ENCODE measurements at regions not wholly inside any gene's neighbourhood (a gene's known extent, or its start where the extent isn't known, plus 50 kb on each side); places are given as distances from the start of the nearest gene placed in this dataset.

DNA sequence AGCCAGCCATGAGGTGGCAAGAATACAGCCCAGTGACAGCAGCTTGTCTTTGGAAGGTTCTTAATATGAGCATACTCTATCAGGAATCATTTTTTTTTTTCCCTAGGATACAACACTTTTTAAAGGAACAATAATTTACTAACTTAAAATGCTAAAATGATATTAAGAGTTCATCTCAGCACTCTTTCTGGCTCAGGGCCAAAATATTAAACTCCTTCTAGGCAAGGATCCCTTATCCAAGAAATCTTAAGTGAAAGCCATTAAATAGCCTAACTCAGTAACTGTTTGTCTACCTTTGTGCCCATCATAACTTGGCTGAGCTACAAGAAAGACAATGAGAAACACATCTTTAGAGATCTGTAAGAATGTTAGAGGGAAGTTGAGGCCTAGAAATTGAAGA lies 529.5 kb upstream of the TGFBR2 start:
- Histone ChIP-seq H3K79me2 (ENCODE audit: control insufficient read depth, insufficient read depth, low read length) (no peaks in the 10 kb centered on the region), H3K36me3 (ENCODE audit: control insufficient read depth in 2 of 2, extremely low read depth in 1 of 2, insufficient read depth in 2 of 2, low read length in 2 of 2) (no peaks in the 10 kb centered on the region), H3K27ac (ENCODE audit: control insufficient read depth, insufficient read depth, low read length) (no peak overlapping the region), H2AFZ (ENCODE audit: control insufficient read depth, low read length) (no peak overlapping the region), H3K4me1 (ENCODE audit: control insufficient read depth, extremely low read depth, insufficient read depth, low read length) (no peaks in the 10 kb centered on the region), H3K27me3 (ENCODE audit: control insufficient read depth, extremely low read depth, insufficient read depth, low read length) (no peaks in the 10 kb centered on the region), H4K20me1 (ENCODE audit: control insufficient read depth, extremely low read depth, insufficient read depth, low read length) (no peaks in the 10 kb centered on the region), H3K9me1 (ENCODE audit: control insufficient read depth, extremely low read depth, insufficient read depth, low read length) (no peaks in the 10 kb centered on the region), H3K4me2 (ENCODE audit: control insufficient read depth, extremely low read depth, insufficient read depth, low read depth, low read length) (no peak overlapping the region), H3K9me3 (ENCODE audit: control insufficient read depth, low read depth, low read length) (no peaks in the 10 kb centered on the region), H3K9ac (ENCODE audit: control insufficient read depth, extremely low read depth, insufficient read depth, low read length) (no peak overlapping the region), H3K4me3 (ENCODE audit: control insufficient read depth in 2 of 3, extremely low read depth in 1 of 3, insufficient read depth in 2 of 3, low read depth in 1 of 3, low read length in 3 of 3) (no peak overlapping the region)
- FAIRE-seq (no peak), DNase-seq (ENCODE audit: low read depth, low spot score) (no peak)
- no peak for TF ChIP-seq EZH2 (IDR thresholded peaks at IDR 0.05; ENCODE audit: low read length)
- TF ChIP-seq, protein P1, sequence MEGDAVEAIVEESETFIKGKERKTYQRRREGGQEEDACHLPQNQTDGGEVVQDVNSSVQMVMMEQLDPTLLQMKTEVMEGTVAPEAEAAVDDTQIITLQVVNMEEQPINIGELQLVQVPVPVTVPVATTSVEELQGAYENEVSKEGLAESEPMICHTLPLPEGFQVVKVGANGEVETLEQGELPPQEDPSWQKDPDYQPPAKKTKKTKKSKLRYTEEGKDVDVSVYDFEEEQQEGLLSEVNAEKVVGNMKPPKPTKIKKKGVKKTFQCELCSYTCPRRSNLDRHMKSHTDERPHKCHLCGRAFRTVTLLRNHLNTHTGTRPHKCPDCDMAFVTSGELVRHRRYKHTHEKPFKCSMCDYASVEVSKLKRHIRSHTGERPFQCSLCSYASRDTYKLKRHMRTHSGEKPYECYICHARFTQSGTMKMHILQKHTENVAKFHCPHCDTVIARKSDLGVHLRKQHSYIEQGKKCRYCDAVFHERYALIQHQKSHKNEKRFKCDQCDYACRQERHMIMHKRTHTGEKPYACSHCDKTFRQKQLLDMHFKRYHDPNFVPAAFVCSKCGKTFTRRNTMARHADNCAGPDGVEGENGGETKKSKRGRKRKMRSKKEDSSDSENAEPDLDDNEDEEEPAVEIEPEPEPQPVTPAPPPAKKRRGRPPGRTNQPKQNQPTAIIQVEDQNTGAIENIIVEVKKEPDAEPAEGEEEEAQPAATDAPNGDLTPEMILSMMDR (optimal IDR thresholded peaks at IDR 0.05 in 1 of 3, IDR thresholded peaks at IDR 0.05 in 1 of 3, conservative IDR thresholded peaks at IDR 0.05 in 1 of 3; ENCODE audit: extremely low read depth in 1 of 3, insufficient read depth in 2 of 3, low read length in 3 of 3), result no peak
- dilution Hi-C loops (cut with MboI; ENCODE audit: extremely low pct_ligation_motif_present, low sequenced_read_pairs), result no loop called here

DNA sequence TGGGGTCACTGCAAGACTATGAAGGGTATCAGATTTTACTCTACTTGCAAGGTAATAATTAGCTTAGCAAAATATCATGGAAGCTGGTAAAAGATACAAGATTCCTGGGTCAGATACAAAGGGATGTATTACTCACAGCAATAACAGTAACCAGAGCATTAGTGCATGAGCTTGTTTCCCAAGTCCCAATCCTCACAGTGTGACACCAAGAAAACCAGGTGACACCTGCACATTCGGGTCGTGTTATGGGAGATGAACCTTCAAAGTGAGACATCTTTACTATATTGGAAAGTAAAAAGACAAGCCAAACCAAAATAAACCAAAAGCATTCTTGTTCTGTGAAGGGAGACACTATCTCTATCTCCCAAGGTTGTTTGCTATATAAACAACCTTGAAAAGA lies 528.7 kb upstream of the TGFBR2 start:
- H3K27ac ChIP-seq (ENCODE audit: control insufficient read depth, insufficient read depth, low read length), result no peak overlapping the region
- no peaks in the 10 kb centered on the region for H3K4me1 ChIP-seq (ENCODE audit: control insufficient read depth, extremely low read depth, insufficient read depth, low read length)
- H3K27me3 ChIP-seq (ENCODE audit: control insufficient read depth, extremely low read depth, insufficient read depth, low read length), result no peaks in the 10 kb centered on the region
- no peak overlapping the region for H2AFZ ChIP-seq (ENCODE audit: control insufficient read depth, low read length)
- no peak for FAIRE-seq
- DNase-seq (ENCODE audit: low read depth, low spot score), result no peak
- H3K36me3 ChIP-seq (ENCODE audit: control insufficient read depth in 2 of 2, extremely low read depth in 1 of 2, insufficient read depth in 2 of 2, low read length in 2 of 2), result no peaks in the 10 kb centered on the region
- H3K9me1 ChIP-seq (ENCODE audit: control insufficient read depth, extremely low read depth, insufficient read depth, low read length), result no peaks in the 10 kb centered on the region
- no peak overlapping the region for H3K4me2 ChIP-seq (ENCODE audit: control insufficient read depth, extremely low read depth, insufficient read depth, low read depth, low read length)
- dilution Hi-C loops (cut with MboI; ENCODE audit: extremely low pct_ligation_motif_present, low sequenced_read_pairs), result no loop called here
- H3K79me2 ChIP-seq (ENCODE audit: control insufficient read depth, insufficient read depth, low read length), result no peaks in the 10 kb centered on the region
- H3K9ac ChIP-seq (ENCODE audit: control insufficient read depth, extremely low read depth, insufficient read depth, low read length), result no peak overlapping the region
- no peaks in the 10 kb centered on the region for H4K20me1 ChIP-seq (ENCODE audit: control insufficient read depth, extremely low read depth, insufficient read depth, low read length)
- TF ChIP-seq, protein P1 (optimal IDR thresholded peaks at IDR 0.05 in 1 of 3, IDR thresholded peaks at IDR 0.05 in 1 of 3, conservative IDR thresholded peaks at IDR 0.05 in 1 of 3; ENCODE audit: extremely low read depth in 1 of 3, insufficient read depth in 2 of 3, low read length in 3 of 3), result no peak
- no peak for TF ChIP-seq EZH2 (IDR thresholded peaks at IDR 0.05; ENCODE audit: low read length)
- H3K9me3 ChIP-seq (ENCODE audit: control insufficient read depth, low read depth, low read length), result no peaks in the 10 kb centered on the region
- no peak overlapping the region for H3K4me3 ChIP-seq (ENCODE audit: control insufficient read depth in 2 of 3, extremely low read depth in 1 of 3, insufficient read depth in 2 of 3, low read depth in 1 of 3, low read length in 3 of 3)
